Fibroblast of the aortic adventitia (primary cell): ENCODE measurements at regions not wholly inside any gene's neighbourhood (a gene's known extent, or its start where the extent isn't known, plus 50 kb on each side); places are given as distances from the start of the nearest gene placed in this dataset.
A peak's percentile ranks its signal among the peaks of the same experiment; 100 is the strongest.

Experiments
- DNase-seq: peaks from one replicate; pipeline ENCODE4 v3.0.0-alpha.2; 2010; ENCODE audit warnings: low read depth
- H3K4me3 ChIP-seq: 2 replicates; pipeline ENCODE4 v1.5.1; 2011; ENCODE audit warnings: low read depth, mild to moderate bottlenecking, control low read depth, low read length, moderate library complexity
- TF ChIP-seq, protein P1 (sequence below): IDR thresholded peaks from 2 replicates; pipeline ENCODE4 v1.5.1; 2011; ENCODE audit warnings: mild to moderate bottlenecking, low read length, control low read depth, inconsistent platforms; ENCODE audit not compliant: insufficient read depth

DNA sequence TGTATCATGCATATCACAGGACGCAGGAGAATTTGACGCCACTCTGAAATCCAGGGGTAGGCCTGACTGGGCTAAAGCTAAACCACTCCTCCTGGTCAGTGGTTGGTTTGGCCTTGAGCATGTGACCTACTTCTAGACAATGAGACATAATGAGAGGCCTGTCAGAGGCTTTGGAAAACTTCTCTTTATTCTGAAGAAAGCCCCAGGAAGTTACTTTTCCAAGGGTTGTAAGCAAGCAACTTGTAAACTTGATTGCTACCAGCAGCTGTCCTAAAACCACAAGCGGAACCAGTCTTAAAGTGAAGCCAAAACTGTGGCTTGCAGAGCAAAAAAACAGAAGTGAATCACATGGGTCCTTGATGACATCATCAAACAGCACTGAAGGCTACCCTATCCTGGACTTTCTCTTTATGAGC, 138.2 kb upstream of the COX10 start:
- peak; percentile 45 for DNase-seq
- TF ChIP-seq, protein P1, sequence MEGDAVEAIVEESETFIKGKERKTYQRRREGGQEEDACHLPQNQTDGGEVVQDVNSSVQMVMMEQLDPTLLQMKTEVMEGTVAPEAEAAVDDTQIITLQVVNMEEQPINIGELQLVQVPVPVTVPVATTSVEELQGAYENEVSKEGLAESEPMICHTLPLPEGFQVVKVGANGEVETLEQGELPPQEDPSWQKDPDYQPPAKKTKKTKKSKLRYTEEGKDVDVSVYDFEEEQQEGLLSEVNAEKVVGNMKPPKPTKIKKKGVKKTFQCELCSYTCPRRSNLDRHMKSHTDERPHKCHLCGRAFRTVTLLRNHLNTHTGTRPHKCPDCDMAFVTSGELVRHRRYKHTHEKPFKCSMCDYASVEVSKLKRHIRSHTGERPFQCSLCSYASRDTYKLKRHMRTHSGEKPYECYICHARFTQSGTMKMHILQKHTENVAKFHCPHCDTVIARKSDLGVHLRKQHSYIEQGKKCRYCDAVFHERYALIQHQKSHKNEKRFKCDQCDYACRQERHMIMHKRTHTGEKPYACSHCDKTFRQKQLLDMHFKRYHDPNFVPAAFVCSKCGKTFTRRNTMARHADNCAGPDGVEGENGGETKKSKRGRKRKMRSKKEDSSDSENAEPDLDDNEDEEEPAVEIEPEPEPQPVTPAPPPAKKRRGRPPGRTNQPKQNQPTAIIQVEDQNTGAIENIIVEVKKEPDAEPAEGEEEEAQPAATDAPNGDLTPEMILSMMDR = no peak
- no peak overlapping the region for H3K4me3 ChIP-seq

DNA sequence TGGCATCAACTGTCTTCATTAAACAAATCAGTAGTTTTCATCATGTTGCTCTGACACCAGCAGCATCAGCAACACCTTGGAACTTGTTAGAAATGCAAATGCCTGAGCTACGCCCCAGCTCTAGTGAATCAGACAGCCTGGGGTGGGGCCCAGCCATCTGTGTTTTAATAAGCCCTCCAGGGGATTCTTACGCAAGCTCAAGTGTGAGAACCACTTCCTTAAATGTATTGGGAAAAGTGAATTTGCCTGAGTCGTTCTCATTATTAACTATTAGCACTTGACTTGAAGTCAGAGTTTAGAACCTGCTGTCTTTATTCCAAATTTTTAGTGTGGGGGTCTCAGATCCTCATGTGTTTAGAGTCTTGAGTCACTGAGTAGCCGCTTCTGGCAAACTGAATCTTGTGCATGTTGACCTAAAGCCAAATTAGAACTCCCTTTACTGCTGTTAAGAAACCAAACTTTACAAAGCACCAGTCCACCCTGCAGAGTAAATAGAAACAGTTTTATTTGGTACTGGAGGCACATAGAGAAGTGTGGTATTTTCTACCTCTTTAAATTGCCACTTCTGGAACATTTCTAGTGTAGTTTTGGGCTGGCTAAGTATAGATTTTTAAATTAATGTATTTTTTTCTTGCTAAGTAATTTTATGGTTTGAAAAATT, 137.4 kb upstream of the COX10 start:
- peak; percentile 84 for DNase-seq
- TF ChIP-seq, protein P1 = no peak

DNA sequence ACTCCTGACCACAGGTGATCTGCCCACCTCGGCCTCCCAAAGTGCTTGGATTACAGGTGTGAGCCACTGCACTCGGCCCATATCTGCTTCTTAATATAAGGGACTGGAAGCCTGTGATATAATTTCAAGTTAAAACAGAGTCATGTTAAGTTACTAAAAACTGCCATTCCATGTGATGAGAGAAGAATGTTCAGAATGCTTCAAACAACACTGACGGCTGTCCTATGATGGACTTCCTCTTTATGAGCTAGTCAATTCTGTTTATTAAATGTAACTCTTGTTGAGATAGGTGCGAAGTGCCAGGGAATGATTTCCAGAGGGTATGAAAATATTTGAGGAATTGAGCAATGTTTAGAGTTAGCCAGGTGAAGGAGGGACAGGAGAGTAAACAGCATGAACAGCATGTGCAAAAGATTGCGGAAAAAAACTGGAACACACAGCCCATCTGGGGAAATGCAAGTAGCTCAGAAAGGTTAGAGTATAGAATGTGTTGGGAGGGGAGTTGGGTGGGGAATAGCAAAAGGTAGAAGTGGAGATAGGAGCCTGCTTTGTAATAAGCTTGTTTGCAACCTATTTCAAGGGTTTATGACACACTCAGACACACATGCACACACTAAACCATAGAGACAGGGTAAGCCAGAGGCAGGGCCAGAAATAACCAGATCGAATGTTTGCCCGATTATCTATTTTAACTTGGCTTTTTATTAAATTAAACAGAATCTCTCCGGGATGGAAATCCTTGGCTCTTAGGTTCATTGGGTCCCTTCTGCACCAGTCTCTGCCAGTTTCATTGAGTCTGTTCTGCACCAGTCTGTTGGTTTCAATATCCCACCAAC, 135.6 kb upstream of the COX10 start:
- DNase-seq = no peak
- no peak overlapping the region for H3K4me3 ChIP-seq
- TF ChIP-seq, protein P1 = no peak

More for the DNA sequence above, 137.4 kb upstream of the COX10 start:
- H3K4me3 ChIP-seq = no peak overlapping the region

DNA sequence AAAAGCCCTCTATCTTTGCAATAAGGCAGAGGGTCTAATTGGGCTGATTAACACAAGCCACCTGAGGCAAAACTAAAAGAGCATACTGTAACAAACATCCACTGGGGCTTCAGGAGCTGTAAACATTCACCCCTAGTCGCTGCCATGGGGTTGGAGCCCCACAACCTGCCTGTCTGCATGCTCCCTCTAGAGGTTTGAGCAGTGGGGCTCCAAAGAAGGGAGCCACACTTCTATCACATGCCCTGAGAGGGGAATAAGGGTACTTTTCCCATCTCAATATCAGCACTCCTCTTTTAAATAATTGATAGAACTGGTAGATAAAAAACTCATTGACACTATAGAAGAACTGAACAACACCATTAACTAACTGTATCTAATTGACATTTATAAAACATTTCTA, 130.1 kb upstream of the COX10 start:
- DNase-seq = no peak
- no peak overlapping the region for H3K4me3 ChIP-seq
- TF ChIP-seq, protein P1 = no peak

DNA sequence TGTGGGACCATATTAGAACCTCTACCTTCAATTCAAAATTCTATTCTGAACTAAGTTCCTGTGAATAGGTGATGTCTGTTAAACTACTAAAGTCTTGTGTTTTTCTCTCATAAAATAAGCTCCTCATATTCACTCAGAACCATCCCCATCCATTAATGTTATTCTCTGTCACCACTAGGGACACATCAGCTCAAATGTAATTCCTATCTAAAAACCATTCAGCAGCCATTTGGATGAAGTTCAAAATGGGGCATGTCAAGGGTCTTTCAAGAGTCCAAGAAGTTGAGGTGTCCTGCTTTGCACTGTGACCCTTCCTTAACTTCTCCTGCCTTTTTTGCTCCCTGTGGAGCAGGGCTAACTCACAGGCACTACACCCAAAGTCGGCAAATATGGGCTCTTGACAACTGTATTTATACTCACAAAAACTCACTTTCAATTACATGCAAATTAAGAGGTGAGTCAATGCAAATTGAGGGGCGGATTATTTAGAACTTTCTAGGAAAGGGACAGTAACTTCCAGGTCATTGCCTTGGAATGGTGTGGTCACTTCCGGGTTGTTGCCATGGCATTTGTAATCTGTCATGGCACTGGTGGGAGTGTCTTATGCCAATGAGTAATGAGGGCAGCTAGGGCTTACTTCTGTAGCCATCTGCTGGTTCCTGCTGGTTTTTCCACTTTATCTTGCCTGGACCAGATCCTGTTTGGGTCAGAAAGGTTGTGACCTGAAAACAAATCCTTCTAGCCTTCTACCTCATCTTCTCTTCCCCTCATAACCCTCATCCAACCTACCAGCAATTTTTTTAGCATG, 128.2 kb upstream of the COX10 start:
- TF ChIP-seq, protein P1 = peak; percentile 4
- H3K4me3 ChIP-seq = no peak overlapping the region
- DNase-seq = peak; percentile 15

DNA sequence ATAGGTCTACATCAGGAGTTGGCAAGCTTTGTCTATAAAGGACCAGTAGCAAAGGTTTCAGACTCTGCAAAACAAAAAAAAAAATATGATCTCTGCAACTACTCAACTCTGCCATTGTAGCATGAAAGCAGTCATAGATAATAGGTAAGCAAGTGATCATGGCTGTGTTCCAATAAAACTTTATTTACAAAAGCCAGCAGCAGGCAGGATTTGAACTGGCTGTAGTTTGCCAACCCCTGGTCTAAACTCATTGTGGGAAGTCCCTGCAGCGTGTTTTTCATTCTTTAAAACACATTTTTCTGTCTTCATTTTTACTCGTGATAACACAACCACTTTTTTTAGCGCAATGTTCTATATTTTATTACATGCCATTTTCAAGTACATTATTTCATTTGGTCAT, 127.5 kb upstream of the COX10 start:
- H3K4me3 ChIP-seq = no peak overlapping the region
- DNase-seq = no peak
- TF ChIP-seq, protein P1 = no peak
